ENCODE measurements at regions not wholly inside any gene's neighbourhood (a gene's known extent, or its start where the extent isn't known, plus 50 kb on each side); places are given as distances from the start of the nearest gene placed in this dataset.

- TF ChIP-seq, protein P1, sequence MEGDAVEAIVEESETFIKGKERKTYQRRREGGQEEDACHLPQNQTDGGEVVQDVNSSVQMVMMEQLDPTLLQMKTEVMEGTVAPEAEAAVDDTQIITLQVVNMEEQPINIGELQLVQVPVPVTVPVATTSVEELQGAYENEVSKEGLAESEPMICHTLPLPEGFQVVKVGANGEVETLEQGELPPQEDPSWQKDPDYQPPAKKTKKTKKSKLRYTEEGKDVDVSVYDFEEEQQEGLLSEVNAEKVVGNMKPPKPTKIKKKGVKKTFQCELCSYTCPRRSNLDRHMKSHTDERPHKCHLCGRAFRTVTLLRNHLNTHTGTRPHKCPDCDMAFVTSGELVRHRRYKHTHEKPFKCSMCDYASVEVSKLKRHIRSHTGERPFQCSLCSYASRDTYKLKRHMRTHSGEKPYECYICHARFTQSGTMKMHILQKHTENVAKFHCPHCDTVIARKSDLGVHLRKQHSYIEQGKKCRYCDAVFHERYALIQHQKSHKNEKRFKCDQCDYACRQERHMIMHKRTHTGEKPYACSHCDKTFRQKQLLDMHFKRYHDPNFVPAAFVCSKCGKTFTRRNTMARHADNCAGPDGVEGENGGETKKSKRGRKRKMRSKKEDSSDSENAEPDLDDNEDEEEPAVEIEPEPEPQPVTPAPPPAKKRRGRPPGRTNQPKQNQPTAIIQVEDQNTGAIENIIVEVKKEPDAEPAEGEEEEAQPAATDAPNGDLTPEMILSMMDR (IDR thresholded peaks at IDR 0.05; ENCODE audit: control insufficient read depth, extremely low read depth, insufficient read depth) = no peak
- H3K4me3 ChIP-seq (ENCODE audit: low read depth, low read length) = no peak overlapping the region
- no peak for DNase-seq (ENCODE audit: low read depth)
Measured at GRCh38 chr1:17965515-17966100, 142.0 kb upstream of the IGSF21 start.

DNA sequence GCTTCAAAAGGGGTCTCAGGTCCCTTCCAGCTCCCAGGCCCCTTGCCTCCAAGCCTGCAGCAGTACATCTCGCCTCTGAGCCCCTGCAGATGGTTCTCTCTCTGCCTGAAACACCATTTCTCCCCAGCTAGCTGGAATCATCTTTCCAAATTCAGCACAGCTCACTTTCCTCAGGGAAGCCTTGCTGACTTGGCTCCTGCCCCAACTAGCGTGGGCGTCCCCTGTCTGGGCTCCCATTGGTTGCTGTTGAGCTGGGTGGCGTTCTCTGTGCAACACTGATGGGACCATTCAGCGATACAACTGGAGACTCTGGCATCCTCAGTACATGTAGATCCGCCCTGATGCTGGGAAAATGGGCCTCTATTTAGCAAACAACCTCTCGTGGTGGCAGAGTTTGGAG lies 141.3 kb upstream of the IGSF21 start:
- DNase-seq (ENCODE audit: low read depth) = no peak
- H3K4me3 ChIP-seq (ENCODE audit: low read depth, low read length) = no peak overlapping the region
- TF ChIP-seq, protein P1 (IDR thresholded peaks at IDR 0.05; ENCODE audit: control insufficient read depth, extremely low read depth, insufficient read depth) = no peak

DNA sequence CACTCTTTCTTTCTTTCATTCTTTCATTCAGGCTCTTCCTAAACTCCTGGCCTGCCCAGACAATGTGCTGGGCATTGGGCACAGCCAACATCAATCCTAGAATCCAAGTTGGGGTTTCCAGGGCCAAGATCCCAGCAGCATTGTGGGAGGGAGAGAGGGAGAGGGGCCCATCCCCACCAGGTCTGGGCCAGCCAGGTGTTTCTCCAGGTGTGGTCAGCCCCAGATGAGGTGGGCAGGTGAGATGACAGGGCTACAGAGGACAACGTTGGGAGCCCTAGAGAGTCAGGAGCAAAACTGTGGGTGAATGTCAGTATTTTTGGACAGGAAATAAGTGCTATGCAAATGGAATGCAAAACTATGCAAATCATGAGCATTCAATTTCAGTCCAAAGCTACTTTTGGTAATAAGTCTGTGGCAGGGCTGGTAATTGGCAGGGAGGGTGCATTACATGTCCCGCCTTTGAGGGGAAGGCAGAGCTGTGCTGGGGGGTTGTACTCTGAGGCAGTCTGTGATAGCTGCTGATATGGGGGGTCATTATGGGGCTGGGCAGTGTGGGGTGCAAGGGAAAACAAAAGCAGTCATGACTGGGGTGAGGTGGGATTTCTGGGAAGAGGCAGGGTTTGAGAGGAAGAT lies 139.9 kb upstream of the IGSF21 start:
- H3K4me3 ChIP-seq (ENCODE audit: low read depth, low read length) = no peak overlapping the region
- TF ChIP-seq, protein P1 (IDR thresholded peaks at IDR 0.05; ENCODE audit: control insufficient read depth, extremely low read depth, insufficient read depth) = no peak

DNA sequence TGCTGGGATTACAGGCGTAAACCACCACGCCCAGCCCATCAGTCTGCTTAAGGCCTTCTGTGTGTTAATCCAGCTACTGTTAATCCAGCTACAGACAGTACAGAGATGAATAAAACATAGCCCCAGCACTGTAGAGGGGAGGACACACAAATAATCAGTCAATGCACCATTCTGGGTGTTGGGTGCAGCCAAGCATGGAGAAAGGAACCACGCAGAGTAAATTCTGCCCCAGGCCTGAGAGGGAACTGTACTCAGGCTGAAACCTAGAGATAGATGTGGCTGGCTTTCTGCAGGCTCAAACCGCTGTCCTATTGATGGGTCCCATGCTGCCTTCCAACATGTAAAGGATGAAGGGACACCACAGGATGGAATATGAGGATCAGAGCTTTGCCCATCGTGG lies 136.8 kb upstream of the IGSF21 start:
- no peak for DNase-seq (ENCODE audit: low read depth)
- no peak overlapping the region for H3K4me3 ChIP-seq (ENCODE audit: low read depth, low read length)
- TF ChIP-seq, protein P1 (IDR thresholded peaks at IDR 0.05; ENCODE audit: control insufficient read depth, extremely low read depth, insufficient read depth) = no peak

More for the DNA sequence above, 139.9 kb upstream of the IGSF21 start:
- DNase-seq (ENCODE audit: low read depth) = no peak

- H3K4me3 ChIP-seq (ENCODE audit: low read depth, low read length) = no peak overlapping the region
- TF ChIP-seq, protein P1 (IDR thresholded peaks at IDR 0.05; ENCODE audit: control insufficient read depth, extremely low read depth, insufficient read depth) = no peak
- DNase-seq (ENCODE audit: low read depth) = no peak
Measured at GRCh38 chr1:17973694-17974093, 133.9 kb upstream of the IGSF21 start.

- TF ChIP-seq, protein P1 (IDR thresholded peaks at IDR 0.05; ENCODE audit: control insufficient read depth, extremely low read depth, insufficient read depth) = no peak
- no peak for DNase-seq (ENCODE audit: low read depth)
Measured at GRCh38 chr1:17976854-17977253, 130.7 kb upstream of the IGSF21 start.

DNA sequence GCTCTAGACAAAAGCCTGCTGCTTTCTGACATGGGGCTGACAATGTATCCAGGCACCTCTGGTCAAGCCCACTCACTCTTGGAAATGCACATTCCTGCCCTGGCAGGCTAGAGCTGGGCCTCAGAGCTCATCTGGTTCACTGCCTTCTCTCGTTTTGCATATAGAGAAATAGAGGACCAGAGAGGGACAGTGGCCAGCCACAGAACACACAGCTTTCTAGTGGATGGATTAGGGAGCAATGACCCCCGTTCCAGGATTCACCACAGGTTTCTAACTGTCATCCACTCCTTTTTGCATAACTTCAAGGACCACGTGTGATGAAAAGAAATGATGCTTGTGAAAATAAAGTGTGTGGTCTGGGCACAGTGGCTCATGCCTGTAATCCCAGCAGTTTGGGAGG lies 129.6 kb upstream of the IGSF21 start:
- no peak overlapping the region for H3K4me3 ChIP-seq (ENCODE audit: low read depth, low read length)
- TF ChIP-seq, protein P1 (IDR thresholded peaks at IDR 0.05; ENCODE audit: control insufficient read depth, extremely low read depth, insufficient read depth) = no peak
- no peak for DNase-seq (ENCODE audit: low read depth)

More at GRCh38 chr1:17976854-17977253, 130.7 kb upstream of the IGSF21 start:
- no peak overlapping the region for H3K4me3 ChIP-seq (ENCODE audit: low read depth, low read length)
